A673 (cell line): ENCODE measurements at regions not wholly inside any gene's neighbourhood (a gene's known extent, or its start where the extent isn't known, plus 50 kb on each side); places are given as distances from the start of the nearest gene placed in this dataset.

ENCODE experiments used
- BruUV-seq: library from RNA; stranded (reverse); fragments of 400-500 nt; replicated peaks from 2 replicates; lab custom pipeline; 2021; lab: Mats Ljungman, UMichigan
- CTCF ChIA-PET: fragments of 300-600 bp; sonication (Branson Sonifier 250); formaldehyde crosslinking; loops from one replicate; lab custom pipeline; 2022; ENCODE audit warnings: antibody characterized with exemption; lab: Charles Lee
- POLR2A ChIA-PET: fragments of 300-600 bp; sonication (Branson Sonifier 250); formaldehyde crosslinking; loops from one replicate; lab custom pipeline; 2022; ENCODE audit warnings: antibody characterized with exemption; ENCODE audit not compliant: low non-redundant PET; lab: Charles Lee
- DNase-seq: peaks from one replicate; pipeline ENCODE4 v3.0.0-alpha.2; 2015; ENCODE audit warnings: low spot score
- H3K27ac ChIP-seq: fragments of 200-600 bp; sonication (generic); 2 replicates; pipeline ENCODE4 v1.5.1; 2016; ENCODE audit warnings: mixed run types, low read depth, mild to moderate bottlenecking, mixed read lengths, antibody characterized with exemption, low read length; ENCODE audit not compliant: poor library complexity, severe bottlenecking
- H3K27me3 ChIP-seq: fragments of 200-600 bp; sonication (generic); replicated peaks from 2 replicates; pipeline ENCODE4 v1.6.1; 2017; ENCODE audit warnings: mixed run types, low read depth, mild to moderate bottlenecking, mixed read lengths, antibody characterized with exemption, low read length; ENCODE audit not compliant: insufficient read depth, poor library complexity
- H3K36me3 ChIP-seq: fragments of 200-600 bp; sonication (generic); 2 replicates; pipeline ENCODE4 v1.6.1; 2016; ENCODE audit warnings: mixed run types, mild to moderate bottlenecking, mixed read lengths, antibody characterized with exemption, low read length; ENCODE audit not compliant: insufficient read depth, poor library complexity, severe bottlenecking
- H3K4me1 ChIP-seq: fragments of 200-600 bp; sonication (generic); 2 replicates; pipeline ENCODE4 v1.6.1; 2017; ENCODE audit warnings: mixed run types, mild to moderate bottlenecking, mixed read lengths, antibody characterized with exemption, low read length; ENCODE audit not compliant: insufficient read depth, poor library complexity, severe bottlenecking
- H3K4me3 ChIP-seq: fragments of 200-600 bp; sonication (generic); 2 replicates; pipeline ENCODE4 v1.5.1; 2016; ENCODE audit warnings: low read depth, mixed run types, mild to moderate bottlenecking, mixed read lengths, low read length; ENCODE audit not compliant: poor library complexity, severe bottlenecking
- H3K9me3 ChIP-seq: fragments of 200-600 bp; sonication (generic); 2 replicates; pipeline ENCODE4 v1.6.1; 2016; ENCODE audit warnings: mixed run types, low read depth, mild to moderate bottlenecking, mixed read lengths, antibody characterized with exemption, low read length; ENCODE audit not compliant: poor library complexity, severe bottlenecking
- CTCF ChIP-seq: fragments of 300-800, 200-600 bp; sonication (generic); conservative IDR thresholded peaks from 2 replicates; pipeline ENCODE4 v1.5.1; 2017; ENCODE audit warnings: low read depth, mild to moderate bottlenecking, antibody characterized with exemption, low read length, moderate library complexity, mixed read lengths
- EZH2 ChIP-seq: fragments of 200-600 bp; sonication (generic); IDR thresholded peaks from 2 replicates; pipeline ENCODE4 v1.6.1; 2017; ENCODE audit warnings: borderline replicate concordance, low read depth, mild to moderate bottlenecking, mixed read lengths, antibody characterized with exemption, low read length; ENCODE audit not compliant: poor library complexity, severe bottlenecking
- intact Hi-C: fragments of 100-400 bp; cut with micrococcal nuclease; formaldehyde crosslinking; loops from one replicate; pipeline ENCODE4 v1.10.0; 2022; ENCODE audit not compliant: unreplicated experiment

DNA sequence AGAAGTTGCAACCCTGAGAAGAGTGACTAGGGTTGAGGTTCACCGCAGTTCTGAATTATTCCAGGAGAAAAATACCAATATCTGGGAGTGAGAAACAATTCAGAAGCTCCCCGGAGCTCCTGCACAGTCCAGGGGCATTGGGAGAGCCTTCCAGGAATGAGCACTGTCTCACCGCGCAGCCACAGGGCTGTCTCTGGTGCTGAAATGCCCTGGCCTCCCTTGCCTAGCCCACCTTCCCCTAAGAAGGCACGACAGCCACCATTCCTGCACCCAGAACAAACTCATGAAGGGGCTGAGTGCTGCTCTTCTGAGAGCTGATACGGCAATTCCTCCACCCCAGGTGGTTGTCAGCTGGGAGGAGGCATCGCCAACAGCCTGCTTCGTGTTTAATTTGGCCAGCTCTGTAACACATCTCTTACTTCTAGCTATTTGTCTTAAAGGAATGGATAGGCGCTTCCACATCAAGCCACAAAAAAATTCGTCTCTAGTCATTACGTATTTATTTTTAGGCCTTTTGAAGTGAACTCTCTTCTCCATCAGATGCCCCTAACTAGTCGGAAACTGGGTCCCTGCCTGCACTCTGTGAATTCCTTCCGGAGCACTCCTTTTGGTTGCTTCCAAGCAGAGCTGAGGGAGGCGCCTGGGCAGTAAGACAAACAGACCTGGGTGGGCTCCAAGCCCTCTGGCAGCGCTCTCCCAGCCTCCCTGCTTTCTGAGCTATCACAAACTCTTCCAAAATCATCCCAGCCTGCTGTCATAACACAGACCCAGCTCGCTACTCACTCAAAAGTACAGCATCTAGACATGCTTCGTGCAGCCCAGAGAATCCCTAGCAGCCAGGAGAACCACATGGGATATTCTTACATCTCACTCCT is 120.5 kb upstream of the CCDC68 start:
- no TSS peak for BruUV-seq
- Histone ChIP-seq H3K4me1 (no peaks in the 10 kb centered on the region), H3K27ac (no peak overlapping the region), H3K36me3 (no peaks in the 10 kb centered on the region), H3K9me3 (no peaks in the 10 kb centered on the region), H3K4me3 (no peak overlapping the region), H3K27me3 (peaks cover 72% of the 10 kb centered on the region)
- CTCF ChIA-PET, result no interaction called here
- POLR2A ChIA-PET, result no interaction called here
- intact Hi-C loops, result no loop called here
- DNase-seq, result no peak
- no peak for TF ChIP-seq CTCF
- no peak for TF ChIP-seq EZH2

DNA sequence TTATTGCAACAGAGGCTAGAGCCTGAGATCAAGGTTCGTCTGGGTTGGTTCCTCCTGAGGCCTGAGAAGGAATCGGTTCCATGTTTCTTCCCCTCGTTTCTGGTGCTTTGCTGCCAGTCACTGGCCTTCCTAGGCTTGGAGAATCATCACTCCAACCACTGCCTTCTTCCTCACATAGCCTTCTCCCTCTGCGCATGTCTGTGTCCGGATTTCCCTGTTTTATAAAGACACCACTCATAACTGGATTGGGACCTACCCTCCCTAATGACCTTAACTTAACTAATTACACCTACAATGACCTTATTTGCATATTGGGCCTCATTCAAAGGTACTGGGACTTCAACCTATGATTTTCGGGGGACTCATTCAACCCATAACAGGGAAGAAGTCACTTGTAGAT is 119.8 kb upstream of the CCDC68 start:
- intact Hi-C loops, result no loop called here
- Histone ChIP-seq H3K4me1 (no peaks in the 10 kb centered on the region), H3K36me3 (no peaks in the 10 kb centered on the region), H3K4me3 (no peak overlapping the region), H3K27me3 (peaks cover 72% of the 10 kb centered on the region), H3K9me3 (no peaks in the 10 kb centered on the region), H3K27ac (no peak overlapping the region)
- CTCF ChIA-PET, result no interaction called here
- BruUV-seq, result no TSS peak
- POLR2A ChIA-PET, result no interaction called here
- TF ChIP-seq EZH2, result no peak
- no peak for TF ChIP-seq CTCF
- no peak for DNase-seq

DNA sequence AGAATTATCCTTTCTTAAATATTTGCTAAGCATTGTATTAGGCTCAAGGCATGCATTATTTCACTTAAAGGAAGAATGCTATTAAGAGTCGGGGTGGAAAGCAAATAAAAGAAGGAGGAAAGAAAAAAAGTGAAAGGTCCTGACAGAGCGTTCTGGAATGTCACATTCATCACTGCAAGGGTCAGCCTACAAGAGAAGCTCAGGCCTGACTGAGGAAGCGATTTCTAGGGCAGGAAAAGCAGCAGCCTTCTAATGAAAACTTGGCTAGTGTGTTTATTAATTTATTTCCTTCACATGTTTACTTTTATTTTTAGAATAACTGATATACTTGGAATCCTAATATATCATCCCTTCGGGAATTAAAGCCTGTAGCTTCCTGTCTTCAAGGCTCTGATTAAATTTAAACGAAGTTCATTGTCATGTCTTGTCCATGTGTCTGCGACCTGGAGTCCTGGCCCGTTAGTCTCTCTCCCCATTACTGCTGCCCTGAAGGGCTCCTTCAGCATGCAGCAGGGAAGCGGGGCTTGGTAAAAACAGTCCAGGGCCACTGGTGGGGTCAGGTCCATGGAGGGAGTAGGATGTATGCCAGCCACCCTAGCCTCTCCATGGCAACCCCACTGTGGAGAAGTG is 119.2 kb upstream of the CCDC68 start:
- DNase-seq, result no peak
- ChIA-PET POLR2A (no interaction called here), CTCF (no interaction called here)
- TF ChIP-seq EZH2 (no peak), CTCF (no peak)
- BruUV-seq, result no TSS peak
- intact Hi-C loops, result no loop called here
- H3K27me3 ChIP-seq, result peaks cover 71% of the 10 kb centered on the region
- no peak overlapping the region for H3K27ac ChIP-seq
- H3K9me3 ChIP-seq, result no peaks in the 10 kb centered on the region
- H3K4me1 ChIP-seq, result no peaks in the 10 kb centered on the region
- H3K36me3 ChIP-seq, result no peaks in the 10 kb centered on the region
- H3K4me3 ChIP-seq, result no peak overlapping the region
